ENCODE measurements at regions not wholly inside any gene's neighbourhood (a gene's known extent, or its start where the extent isn't known, plus 50 kb on each side); places are given as distances from the start of the nearest gene placed in this dataset.

GRCh38 chr20:55103188-55103587 is 627.8 kb downstream of the DOK5 start:
- no peak for TF ChIP-seq RAD21 (IDR thresholded peaks at IDR 0.05; ENCODE audit: insufficient read depth, low read depth, low read length)
- TF ChIP-seq SRF (IDR thresholded peaks at IDR 0.05; ENCODE audit: low read depth in 2 of 2, low read length in 2 of 2): no peak
- TF ChIP-seq RCOR1 (conservative IDR thresholded peaks at IDR 0.05; ENCODE audit: low read depth, low read length): no peak
- TF ChIP-seq REST (IDR thresholded peaks at IDR 0.05; ENCODE audit: low read depth, low read length): no peak
- TF ChIP-seq SREBF2 (IDR thresholded peaks at IDR 0.05; ENCODE audit: low read length): no peak
- TF ChIP-seq YBX1 (IDR thresholded peaks at IDR 0.05): no peak
- no peak for TF ChIP-seq RFX5 (IDR thresholded peaks at IDR 0.05; ENCODE audit: low read depth, low read length)
- no peak for TF ChIP-seq RBBP5 (conservative IDR thresholded peaks at IDR 0.05)
- no peak for TF ChIP-seq ZNF384 (IDR thresholded peaks at IDR 0.05; ENCODE audit: borderline replicate concordance, low read depth, low read length)
- no peak for TF ChIP-seq CTCF (IDR thresholded peaks at IDR 0.05 in 2 of 3, conservative IDR thresholded peaks at IDR 0.05 in 1 of 3; ENCODE audit: control insufficient read depth in 2 of 3, extremely low read depth in 1 of 3, insufficient read depth in 1 of 3, low read depth in 3 of 3, low read length in 3 of 3)
- no peak for TF ChIP-seq POLR2A (IDR thresholded peaks at IDR 0.05; ENCODE audit: low read depth, low read length)
- TF ChIP-seq DPF2 (IDR thresholded peaks at IDR 0.05): no peak
- TF ChIP-seq MYC (IDR thresholded peaks at IDR 0.05; ENCODE audit: insufficient read depth, insufficient read length, insufficient replicate concordance, low read length, severe bottlenecking): no peak

Data from GM12878 (cell line).